ENCODE measurements at regions not wholly inside any gene's neighbourhood (a gene's known extent, or its start where the extent isn't known, plus 50 kb on each side); places are given as distances from the start of the nearest gene placed in this dataset.
"Not testable (repeated sequence)": the region's sequence is repeated elsewhere in the genome, so short reads cannot be mapped to it uniquely, and the experiment has no call there.

DNA sequence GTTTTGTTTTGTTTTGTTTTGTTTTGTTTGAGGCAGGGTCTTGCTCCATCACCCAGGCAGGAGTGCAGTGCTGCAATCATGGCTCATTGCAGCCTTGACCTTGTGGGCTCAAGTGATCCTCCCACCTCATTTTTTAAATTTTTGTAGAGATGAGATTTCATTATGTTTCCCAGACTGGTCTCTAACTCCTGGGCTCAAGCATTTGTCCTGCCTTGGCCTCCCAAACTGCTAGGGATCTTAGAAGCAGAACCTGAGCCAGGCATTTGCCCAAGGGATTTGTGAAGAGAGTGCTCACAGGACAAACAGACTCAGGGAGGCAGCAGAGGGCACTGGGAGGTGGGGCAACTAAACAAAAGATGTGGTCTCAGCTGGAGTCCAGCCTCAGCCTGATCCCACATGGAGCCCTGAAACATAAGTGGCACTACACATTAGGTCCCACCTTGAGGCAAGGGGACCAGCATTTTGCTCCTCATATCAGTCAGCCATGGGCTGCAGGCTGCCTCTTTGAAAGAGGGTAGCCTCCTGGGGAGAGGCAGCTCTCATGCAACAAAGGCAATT, 86.2 kb upstream of the CMKLR1 start:
- no peak for ATAC-seq
- intact Hi-C loops (cut with DNase I), result no loop called here
- no peak for DNase-seq

DNA sequence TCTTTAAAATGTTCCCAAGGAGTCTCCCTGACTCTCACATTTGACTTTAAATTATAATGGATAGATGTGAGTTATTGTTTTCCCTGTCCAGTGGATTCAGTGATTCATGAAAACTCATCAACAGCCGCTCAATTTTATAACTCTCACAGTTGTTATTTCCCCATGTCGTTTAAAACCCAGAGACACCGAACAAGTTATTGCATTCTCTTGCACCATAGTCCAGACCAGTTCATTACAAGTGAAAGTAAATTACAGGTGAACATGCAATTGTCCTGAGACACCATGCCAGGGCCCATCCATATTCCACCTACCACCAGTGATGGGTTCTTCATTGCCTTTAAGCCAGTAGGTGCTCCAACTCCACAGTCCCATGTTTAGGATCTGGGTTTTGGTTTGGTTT, 85.7 kb upstream of the CMKLR1 start:
- ATAC-seq (no peak), DNase-seq (no peak)
- intact Hi-C loops (cut with DNase I), result no loop called here

DNA sequence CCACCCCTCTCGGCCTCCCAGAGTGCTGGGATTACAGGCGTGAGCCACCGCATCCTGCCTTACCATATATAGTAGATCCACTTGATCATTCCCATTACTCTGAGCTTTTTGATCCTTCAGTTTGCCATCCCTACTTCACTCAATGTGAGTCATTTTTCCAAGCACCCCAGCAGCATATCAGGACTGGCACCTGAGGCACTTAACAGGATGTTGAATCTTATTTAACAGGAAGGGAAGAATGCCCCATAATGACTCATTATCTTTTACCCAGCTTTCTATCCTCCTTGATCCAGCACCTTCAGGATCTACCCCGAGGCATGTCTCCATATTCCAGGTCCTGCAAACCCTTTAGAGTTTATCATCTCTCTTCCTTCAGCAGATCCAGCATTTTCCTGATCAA, 84.9 kb upstream of the CMKLR1 start:
- intact Hi-C loops (cut with DNase I), result no loop called here

DNA sequence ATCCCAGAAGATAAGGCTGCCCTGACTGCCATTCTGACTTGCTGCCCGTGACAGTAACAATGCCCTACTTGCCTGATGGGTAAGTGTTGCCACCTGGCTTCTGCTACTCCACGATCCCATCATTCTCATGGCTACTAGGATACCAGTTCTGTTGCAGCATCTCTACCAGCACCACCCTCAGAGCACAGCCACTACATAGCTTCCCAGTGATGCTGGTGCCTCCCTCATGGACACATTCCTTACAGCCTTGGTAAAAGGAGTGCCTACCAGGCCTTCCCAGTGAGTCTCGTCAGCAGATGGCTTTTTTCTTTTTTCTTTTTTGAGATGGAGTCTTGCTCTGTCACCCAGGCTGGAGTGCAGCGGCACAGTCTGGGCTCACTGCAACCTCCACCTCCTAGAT, 84.4 kb upstream of the CMKLR1 start:
- intact Hi-C loops (cut with DNase I), result no loop called here
- no peak for ATAC-seq

More for the DNA sequence above, 84.9 kb upstream of the CMKLR1 start:
- ATAC-seq, result no peak
- DNase-seq, result no peak

DNA sequence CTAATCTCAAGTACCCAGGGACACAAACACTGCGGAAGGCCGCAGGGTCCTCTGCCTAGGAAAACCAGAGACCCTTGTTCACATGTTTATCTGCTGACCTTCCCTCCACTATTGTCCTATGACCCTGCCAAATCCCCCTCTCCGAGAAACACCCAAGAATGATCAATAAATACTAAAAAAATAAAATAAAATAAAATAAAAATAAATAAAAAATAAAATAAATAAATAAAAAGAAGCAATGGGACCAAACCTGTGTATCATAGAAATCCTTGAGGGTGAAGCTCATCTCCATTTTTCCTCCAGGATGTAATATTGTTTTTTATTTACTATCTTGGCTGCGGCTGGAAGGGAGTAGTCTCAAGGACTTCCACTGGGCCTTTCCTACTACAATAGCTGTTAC, 82.0 kb upstream of the CMKLR1 start:
- DNase-seq; ATAC-seq; intact Hi-C loops (cut with DNase I): not testable (repeated sequence)

More for the DNA sequence above, 84.4 kb upstream of the CMKLR1 start:
- DNase-seq, result no peak

DNA sequence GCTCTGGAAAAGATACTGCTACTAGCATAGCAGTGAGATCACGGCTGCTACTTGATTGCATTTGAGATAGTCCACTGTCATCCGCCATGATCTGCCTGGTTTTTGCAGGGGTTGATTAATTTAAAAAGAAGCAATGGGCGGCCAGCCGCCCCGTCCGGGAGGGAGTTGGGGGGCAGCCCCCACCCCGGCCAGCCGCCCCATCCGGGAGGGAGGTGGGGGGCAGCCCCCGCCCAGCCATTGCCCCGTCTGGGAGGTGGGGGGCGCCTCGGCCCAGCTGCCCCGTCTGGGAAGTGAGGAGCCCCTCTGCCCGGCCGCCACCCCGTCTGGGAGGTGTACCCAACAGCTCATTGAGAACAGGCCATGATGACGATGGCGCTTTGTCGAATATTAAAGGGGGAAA, 81.3 kb upstream of the CMKLR1 start:
- DNase-seq; intact Hi-C loops (cut with DNase I); ATAC-seq: not testable (repeated sequence)

DNA sequence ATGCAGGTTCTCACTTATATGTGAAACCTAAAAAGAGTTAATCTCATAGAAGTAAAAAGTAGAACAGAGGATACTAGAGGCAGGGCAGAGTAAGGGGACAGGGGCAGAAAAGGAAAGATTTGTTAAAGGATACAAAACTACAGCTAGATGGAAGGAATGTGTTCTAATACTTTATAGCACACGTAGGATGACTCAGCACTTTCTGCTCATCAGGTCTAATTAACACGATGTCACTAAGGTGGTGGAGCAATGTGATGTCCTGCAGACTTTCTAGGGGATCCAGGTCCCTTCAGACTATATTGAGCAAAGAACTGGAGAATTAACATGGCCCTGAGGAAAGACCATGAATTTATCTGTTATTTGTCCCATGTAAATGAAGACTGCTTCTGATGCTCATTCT, 80.8 kb upstream of the CMKLR1 start:
- DNase-seq, result no peak
- intact Hi-C loops (cut with DNase I), result no loop called here
- ATAC-seq, result no peak

DNA sequence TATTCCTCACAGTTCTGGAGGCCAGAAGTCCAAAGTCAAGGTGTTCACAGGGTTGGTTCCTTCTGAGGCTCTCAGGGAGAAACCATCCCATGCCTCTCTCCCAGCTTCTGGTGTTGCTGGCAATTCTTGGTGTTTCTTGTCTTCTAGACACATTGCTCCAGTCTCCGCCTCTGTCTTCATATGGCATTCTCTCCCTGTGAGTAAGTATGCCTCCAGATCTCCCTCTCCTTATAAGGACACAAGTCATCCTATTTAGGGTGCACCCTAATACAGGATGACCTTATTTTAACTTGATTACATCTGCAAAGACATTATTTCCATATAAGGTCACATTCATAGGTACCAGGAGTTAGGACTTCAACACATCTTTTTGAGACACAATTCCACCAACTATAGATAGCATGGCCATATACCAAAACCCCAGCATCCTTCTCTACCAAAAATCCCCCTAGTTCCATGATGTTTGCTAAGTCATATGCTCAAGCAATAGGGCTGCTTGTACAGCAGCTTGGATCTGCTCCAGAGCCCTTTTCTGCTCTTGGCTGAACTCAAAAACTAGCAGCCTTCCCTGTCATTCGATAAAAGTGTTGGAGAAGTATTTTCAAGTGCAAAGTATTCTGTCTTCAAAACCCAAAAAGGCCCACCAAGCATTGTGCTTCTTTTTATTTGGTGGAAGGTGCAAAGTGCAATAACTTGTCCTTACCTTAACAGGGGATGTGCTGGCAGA, 79.2 kb upstream of the CMKLR1 start:
- no peak for ATAC-seq
- DNase-seq, result no peak
- intact Hi-C loops (cut with DNase I), result no loop called here

DNA sequence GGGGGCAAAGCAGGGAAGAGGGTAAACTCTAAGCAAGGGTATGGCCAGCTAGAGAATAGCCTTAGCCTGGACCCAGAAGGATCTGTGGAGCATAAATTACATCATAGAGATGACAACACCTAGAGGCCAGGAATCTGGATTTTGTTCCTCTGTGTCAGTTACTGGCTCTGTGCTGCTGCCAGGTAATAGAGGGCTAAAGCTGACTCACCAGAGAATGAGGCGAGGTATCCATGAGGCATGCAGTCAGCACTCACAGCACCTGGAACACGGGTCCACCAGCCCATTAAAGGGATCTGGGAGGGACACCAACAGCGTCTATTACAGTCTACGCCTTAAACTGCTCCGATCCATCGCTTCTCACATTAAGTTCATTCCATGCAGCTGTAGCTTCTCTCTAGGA, 74.9 kb upstream of the CMKLR1 start:
- intact Hi-C loops (cut with DNase I), result no loop called here
- DNase-seq, result no peak
- ATAC-seq, result no peak

DNA sequence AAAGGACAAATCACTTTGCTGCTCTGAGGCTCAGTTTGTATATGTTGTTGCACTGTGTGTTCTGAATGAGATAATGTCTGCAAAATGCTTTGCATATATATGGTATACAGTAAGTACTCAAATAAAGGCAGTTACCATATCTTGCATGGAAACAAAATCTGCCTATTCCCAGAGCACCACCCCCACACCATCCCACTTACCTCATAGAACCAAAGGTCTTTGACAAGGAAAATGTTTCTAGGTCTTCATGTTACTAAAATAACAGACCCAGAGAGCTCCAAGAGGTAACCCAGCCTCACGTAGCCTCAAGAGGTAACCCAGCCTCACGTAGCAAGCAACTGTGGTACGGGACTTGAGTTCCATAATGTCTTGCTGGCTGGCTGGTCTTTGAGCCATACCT, 71.6 kb upstream of the CMKLR1 start:
- intact Hi-C loops (cut with DNase I), result no loop called here
- ATAC-seq (no peak), DNase-seq (no peak)

DNA sequence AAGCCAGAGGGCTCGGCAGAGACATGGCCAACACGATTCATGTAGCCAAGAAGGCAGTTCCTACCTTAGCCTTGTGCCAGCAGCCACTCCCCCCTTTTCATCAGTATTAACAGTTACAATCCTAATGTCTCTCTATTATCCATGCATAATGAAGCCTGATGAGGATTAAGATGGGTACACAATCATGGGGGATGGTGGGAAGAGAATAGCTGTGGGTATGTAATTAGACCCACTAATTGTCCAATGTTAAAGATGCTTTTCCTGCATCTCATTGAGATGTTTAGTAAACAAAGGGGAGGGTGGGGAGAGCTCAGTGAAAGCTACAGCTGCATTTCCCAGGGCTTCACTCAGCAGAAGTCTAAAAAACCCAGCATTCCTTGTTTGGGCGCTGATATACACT, 70.4 kb upstream of the CMKLR1 start:
- ATAC-seq (no peak), DNase-seq (no peak)
- intact Hi-C loops (cut with DNase I), result no loop called here

DNA sequence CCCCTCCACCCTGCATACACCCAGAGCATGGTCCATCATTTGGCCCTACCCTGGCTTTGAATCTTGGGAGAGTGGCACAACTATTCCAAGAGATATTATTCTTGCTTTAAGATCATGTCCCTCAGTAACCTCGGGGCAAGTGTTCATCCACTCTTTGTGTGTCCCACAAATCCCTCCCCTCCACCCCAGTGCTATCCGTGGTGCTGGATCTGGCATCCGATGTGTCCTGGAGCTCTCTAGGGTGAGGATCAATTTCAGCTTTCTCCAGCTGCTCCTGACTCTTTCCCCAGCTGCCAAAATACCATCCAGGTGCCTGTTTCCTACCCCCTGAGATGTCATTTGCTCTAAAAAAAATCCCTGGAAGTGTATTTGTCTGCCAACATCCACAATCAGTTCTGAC, 64.8 kb upstream of the CMKLR1 start:
- DNase-seq, result no peak
- intact Hi-C loops (cut with DNase I), result no loop called here
- no peak for ATAC-seq

DNA sequence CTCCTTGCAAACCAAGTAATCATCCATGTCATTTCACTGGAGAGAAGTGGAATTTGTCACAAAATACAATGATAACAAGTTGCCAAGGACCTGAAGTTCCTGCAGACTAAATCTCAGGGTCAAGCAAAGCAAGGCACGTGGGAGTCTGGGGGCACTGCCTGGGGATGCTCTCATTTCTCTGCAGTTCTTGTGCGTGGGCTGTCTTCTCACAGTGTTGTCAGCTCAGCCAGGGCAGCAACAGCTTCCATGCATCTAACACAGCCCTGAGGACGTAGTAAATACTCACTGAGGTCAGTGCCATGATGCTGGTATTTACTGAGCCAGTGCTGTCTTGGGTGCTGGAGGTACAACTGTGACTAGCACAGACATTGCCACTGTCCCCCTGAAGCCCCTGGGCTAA, 62.9 kb upstream of the CMKLR1 start:
- no peak for DNase-seq
- no peak for ATAC-seq
- intact Hi-C loops (cut with DNase I), result no loop called here

DNA sequence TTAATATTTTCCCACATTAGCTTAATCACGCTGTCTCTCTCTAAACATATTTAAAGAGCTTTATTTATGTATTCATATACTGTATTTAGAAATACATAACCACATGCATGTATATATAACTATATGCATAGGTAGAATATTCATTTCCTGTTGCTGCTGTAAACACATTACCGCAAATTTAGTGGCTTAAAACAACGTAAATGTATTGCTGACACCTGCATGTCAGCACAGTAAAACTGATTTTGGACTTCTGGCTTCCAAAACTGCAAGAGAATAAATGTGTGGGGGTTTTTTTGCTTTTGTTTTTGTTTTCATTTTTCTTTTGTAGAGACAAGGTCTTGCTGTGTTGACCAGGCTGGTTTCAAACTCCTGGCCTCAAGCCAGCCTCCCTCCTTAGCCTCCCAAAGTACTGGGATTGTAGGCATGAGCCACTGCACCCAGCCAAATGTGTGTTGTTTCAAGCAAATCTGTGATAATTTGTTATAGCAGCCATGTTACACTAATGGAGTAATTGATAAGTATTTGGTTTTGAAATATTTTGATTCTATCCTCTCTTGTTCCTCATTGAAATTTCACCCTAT, 61.9 kb upstream of the CMKLR1 start:
- intact Hi-C loops (cut with DNase I), result no loop called here
- no peak for ATAC-seq
- DNase-seq, result no peak

DNA sequence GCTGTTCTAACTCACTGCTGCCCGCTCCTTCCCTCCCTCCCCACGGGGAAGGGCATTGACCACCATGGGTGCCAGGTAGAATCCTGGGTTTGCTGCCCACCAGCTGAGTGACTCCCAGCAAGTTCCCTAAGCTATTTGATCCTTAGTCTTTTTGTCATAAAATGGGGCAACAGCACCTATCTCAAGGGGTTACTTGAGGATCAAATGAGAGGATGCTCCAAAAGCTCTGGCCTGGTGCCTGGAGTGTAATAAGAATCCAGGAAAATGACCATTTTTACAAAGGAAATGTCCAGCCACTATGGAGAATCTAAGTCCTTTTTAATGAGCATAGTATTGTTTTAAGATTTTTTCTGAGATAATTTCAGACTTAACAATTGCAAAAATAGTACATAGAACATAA, 61.4 kb upstream of the CMKLR1 start:
- intact Hi-C loops (cut with DNase I), result no loop called here
- DNase-seq (no peak), ATAC-seq (no peak)

DNA sequence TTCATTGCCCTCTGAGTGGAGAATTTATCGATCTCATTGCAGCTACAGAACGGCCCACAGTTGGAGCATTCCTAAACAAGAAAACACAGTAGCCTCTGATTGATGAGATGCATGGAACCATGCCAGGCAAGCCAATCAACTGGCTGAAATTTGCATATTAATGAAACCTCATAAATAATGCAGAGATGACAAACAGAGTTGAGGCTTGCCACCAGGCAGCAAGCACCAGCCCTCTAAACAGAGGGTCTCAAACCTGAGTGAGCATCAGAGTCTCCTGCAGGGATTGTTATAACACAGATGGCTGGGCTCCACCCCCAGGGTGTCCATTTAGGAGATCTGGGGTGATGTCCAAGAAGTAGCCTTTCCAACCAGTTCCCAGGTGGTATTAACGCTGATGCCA, 60.9 kb upstream of the CMKLR1 start:
- no peak for DNase-seq
- ATAC-seq, result no peak
- intact Hi-C loops (cut with DNase I), result no loop called here

DNA sequence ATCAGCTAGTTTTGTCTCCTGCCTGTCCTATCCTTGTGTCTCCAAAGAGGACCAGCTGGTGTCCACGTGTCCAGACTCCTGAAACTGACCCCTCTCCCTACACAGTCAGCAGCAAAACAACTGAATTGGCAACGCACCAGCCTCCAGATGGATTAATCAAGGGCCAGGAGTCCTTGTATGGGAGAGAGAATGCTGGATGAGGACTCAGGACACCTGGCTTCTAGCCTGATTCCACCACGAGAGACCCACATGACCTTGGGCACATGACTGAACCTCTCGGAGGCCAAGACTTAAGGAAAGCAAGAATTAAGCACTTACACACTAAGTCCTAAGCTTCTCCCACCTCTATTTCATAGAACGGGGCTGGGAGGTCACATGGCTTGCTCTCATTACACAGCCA, 60.4 kb upstream of the CMKLR1 start:
- intact Hi-C loops (cut with DNase I), result no loop called here
- peak in 1 of 2 donors; percentile 49 for ATAC-seq

DNA sequence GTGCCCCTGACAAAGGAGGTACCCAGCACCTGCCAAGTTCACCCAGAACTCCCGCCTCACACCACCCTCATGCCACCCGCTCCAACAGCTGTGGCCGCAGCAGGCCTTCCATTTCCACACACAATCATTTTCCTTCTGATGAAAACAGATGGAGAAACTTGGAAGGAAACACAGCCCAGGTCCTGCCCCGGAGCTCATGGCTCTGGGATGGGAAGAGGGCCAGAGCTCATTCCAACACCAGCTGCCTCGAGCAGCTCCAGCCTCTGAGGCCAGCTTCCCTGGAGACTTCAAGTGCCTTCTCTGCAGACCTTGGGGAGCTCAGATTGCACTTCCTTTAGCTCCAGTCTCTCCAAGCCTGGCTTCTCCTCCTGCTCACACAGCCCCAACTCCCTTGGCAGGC, 55.1 kb upstream of the CMKLR1 start:
- DNase-seq, result no peak
- intact Hi-C loops (cut with DNase I), result no loop called here
- peak; percentile 79 to 93 for ATAC-seq

More for the DNA sequence above, 60.4 kb upstream of the CMKLR1 start:
- no peak for DNase-seq

DNA sequence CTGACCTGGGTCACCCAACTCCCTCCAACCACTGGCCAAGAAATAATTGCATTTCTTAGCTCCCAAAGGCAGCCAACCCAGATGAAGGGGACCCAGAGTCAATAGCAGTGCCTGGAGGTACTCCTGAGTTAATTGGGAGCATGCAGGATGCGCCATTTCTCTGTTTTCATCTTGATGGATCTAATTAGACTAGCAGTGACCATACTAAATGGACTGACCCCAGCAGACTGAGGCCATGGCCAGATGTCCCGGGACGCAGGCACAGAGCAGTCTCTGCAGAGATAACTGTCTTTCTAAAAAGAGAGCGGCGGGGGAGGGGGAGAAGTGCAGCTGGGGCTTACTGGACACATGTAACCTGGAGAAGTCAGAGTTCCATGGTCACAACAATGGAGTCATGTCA, 53.2 kb upstream of the CMKLR1 start:
- intact Hi-C loops (cut with DNase I), result no loop called here
- no peak for DNase-seq
- no peak for ATAC-seq

DNA sequence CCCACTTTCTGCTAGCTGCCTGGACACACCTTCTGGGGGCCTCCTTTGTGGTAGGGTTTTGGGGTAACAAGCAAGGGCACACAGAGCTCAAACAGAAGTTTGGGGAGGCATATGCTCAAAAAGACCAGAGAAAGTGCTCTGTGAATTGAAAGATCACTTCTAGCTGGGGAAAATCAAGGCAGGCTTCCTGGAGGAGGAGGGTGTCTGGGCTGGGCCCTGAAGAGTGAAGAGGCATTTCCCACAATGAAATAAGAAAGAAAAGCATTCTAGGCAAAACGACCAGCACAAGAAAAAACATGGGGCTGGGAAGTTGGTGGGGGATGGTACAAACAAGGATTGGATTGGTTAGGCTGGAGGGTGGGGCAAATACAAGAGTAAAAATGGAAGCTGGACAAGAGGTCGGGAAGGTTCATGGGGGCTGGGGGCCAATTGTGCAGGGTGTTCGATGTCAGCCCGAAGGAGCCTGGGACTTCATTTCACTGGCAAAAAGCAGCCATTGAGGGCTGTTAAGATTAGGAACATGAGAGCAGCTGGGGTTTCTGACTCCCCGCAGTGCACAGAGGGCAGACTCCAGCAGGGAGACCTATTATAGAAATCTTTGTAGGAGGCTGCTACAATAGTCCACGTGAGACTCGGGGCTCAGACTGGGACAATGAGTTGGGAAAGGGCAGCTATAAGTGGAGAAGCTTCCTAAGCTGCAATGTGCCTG, 51.5 kb upstream of the CMKLR1 start:
- no peak for DNase-seq
- no peak for ATAC-seq
- intact Hi-C loops (cut with DNase I), result no loop called here

Measured in left cardiac atrium (tissue), 4 donors.